RKO (cell line): ENCODE measurements at regions not wholly inside any gene's neighbourhood (a gene's known extent, or its start where the extent isn't known, plus 50 kb on each side); places are given as distances from the start of the nearest gene placed in this dataset.

Source experiments
- DNase-seq: peaks from one replicate; pipeline ENCODE4 v3.0.0-alpha.2; 2016; ENCODE audit warnings: low spot score

GRCh38 chr17:34143430-34143829 is 111.7 kb upstream of the CCL2 start:
- no peak for DNase-seq

DNA sequence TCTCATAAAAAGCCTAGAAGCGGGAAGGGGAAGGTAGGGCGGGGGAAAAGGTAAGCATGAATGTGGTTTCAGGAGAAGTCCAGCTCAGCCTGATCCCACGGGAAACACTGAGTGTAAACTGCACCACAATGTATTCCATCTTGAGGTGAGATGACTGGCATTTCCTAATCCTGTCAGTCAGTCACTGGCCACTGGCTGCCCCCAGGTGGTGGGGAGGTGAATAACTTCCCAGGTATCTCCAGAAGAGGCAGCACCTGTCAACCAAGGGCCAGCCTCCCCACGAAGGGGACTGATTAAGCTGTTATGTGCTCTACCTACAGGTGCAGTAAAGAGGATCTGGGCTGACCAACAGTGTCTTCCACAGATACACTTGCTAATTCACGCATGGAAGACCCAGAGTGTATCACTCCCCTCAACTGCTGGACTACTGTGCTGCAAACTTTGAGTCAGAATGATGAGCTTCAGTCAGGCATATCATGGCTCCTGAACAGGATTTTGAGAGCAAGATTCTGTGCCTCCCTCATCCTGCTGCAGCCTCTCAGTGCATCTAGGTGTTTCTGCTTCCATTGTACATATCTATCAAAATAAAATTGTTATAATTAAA is 108.5 kb upstream of the CCL2 start:
- peak; percentile 37 for DNase-seq

GRCh38 chr17:34151102-34151501 is 104.0 kb upstream of the CCL2 start:
- DNase-seq = no peak

GRCh38 chr17:34153991-34154390 is 101.1 kb upstream of the CCL2 start:
- DNase-seq = no peak

DNA sequence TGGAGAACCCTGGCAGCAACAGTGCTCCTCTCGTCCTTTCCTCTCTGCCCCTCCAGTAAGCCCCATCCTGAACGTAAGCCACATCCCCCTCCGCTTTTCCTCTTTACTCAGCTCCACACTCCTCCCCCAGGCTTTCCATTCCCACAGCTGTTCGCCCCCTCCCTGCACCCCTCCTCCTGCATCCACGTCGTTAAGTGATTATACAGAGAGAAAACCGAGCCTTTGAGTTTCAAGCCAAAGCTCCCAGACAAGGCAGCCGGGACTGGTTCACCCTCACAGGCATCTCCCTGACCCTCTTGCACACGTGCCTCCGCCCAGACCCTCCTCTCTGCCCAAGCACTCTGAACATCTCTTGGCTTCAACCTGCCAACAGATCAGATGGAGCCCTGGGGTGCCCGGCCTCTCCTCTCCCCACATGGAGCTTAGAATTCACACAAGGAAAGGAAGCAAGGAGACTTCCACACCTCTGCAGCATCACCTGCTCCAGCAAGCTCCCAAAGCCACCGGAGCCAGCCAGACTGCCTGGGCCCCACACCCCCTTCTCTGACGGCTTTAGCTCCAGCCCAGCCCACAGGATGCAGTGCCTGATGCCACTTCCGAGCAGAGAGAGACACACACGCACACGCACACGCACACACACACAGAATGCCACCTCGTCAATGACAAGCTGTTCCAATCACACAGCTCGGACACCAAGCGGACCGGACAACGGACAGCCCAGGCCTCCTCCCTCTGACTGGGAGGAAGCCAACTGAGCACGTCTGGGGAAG is 99.9 kb upstream of the CCL2 start:
- DNase-seq = no peak

- no peak for DNase-seq
Measured at GRCh38 chr17:34155947-34156346, 99.1 kb upstream of the CCL2 start.

DNA sequence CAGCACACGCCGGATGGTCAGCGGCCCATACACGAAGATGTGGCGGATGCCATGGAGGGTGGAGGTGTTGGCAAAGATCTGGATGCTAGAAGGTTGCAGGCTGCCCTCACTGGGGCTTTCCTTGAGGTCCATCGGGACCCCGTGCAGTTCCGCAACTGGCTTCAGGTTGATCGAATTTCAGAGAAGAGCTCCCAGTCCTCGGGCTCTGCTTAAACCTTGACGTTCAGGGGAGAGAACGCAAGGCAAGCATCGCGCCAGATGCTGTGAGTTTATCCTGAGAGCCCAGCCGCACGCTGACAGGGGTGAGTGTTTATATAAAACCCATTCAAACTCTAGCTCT is 98.7 kb upstream of the CCL2 start:
- no peak for DNase-seq

- DNase-seq = no peak
Measured at GRCh38 chr17:34156741-34157589, 98.1 kb upstream of the CCL2 start.

DNA sequence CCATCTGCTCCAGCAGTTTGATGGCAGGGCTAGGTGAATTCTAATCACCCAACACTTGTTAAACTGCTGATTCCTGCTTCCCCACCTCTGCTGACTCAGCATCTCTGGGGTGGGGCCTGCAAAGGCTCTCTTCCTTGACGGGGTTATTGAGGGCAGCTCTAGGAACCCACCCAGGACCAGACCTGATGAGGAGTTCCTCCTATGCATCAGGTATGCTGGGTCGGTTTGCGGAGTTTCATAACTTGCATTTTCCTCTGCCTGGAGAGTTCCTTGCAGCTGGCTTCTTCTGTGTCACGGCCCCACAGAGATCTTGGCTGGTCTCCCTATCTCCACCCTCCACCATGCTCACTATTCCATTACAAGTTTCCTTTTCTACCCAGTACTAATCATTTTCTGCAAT is 93.4 kb upstream of the CCL2 start:
- no peak for DNase-seq

DNA sequence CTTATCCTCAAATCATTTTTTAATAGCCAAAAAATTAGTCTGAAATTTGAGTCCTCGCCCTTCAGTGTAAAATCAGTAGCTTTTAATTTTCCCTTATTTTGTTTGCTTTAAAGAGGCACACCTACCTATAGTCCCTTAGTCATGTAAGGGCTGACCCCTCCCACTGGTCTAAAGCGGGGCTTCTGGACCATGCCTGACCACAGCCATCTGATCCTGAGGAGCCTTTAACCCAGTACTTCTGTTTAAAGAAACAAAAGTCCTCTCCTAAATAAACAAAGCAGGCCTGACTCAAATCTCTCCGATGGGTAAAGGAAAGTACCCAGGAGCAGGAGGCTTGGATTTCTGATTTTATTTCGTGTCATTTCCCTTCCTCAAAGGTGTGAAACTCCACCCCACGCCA is 92.0 kb upstream of the CCL2 start:
- no peak for DNase-seq

GRCh38 chr17:34163646-34164045 is 91.4 kb upstream of the CCL2 start:
- peak; percentile 24 for DNase-seq

- DNase-seq = no peak
Measured at GRCh38 chr17:34164837-34165236, 90.2 kb upstream of the CCL2 start.

- DNase-seq = no peak
Measured at GRCh38 chr17:34166352-34166751, 88.7 kb upstream of the CCL2 start.

GRCh38 chr17:34167354-34167753 is 87.7 kb upstream of the CCL2 start:
- DNase-seq = no peak

GRCh38 chr17:34168989-34169388 is 86.1 kb upstream of the CCL2 start:
- DNase-seq = no peak

GRCh38 chr17:34169496-34169895 is 85.6 kb upstream of the CCL2 start:
- no peak for DNase-seq

GRCh38 chr17:34171245-34171818 is 83.8 kb upstream of the CCL2 start:
- peak; percentile 57 for DNase-seq

DNA sequence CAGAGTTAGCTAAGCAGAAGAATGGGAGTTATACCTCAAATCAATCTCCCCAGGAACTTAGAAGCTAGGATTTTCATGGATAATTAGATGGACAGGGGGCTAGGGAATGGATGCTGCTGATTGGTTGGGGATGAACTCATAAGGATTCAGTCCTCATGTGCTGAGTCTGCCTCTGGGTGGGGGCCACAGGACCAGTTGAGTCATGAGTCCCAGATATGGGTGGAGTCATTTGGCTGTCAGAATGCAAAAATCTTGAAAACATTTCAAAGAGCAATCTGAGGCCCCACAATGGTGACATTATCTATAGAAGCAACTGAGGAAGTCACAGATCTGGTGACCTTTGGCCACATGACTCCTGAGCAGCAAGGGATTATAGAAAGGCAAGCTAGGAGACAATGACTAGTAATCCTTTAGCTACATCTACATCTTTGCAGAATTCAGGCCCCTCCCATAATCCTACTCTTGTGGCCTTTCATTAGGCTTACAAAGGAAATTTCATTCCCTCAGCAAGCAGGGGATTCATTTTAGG is 82.6 kb upstream of the CCL2 start:
- no peak for DNase-seq

DNA sequence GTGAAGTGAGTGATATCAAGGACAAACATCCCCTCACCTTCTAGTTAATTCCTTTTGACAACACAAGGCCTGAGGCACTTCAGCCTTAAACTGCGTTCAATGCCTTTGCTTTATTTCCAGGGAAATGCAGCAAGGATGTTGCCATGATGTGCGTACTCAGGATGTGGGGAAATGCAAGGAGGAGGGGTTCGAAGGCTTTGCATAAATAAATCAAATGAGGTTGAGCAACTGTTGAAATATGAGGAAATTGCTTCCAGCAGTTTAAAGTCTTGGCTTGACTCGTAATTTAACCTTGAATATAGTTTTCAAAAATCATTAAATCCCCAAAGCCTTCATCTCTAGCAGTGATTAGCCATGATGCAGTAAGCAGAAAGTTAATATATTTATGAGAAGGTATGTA is 81.8 kb upstream of the CCL2 start:
- no peak for DNase-seq

DNA sequence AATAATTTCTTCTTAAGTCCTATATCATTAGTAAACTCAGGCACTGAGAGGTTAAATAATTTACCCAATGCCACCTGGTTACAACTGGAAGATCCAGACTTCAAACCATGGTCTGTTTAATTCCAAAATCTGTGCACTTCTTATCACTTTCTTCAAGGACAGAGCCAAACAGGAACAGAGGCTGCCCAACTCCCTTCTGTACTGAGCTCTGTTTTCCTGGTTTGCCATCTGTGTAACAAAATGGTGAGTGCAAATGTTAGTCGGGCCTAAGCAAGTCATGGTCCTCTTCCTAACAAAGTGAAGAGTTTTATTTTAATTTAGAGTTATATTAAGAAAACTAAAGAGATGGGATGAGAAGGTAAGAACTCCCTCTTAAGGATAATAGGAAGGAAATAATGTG is 80.6 kb upstream of the CCL2 start:
- DNase-seq = no peak

DNA sequence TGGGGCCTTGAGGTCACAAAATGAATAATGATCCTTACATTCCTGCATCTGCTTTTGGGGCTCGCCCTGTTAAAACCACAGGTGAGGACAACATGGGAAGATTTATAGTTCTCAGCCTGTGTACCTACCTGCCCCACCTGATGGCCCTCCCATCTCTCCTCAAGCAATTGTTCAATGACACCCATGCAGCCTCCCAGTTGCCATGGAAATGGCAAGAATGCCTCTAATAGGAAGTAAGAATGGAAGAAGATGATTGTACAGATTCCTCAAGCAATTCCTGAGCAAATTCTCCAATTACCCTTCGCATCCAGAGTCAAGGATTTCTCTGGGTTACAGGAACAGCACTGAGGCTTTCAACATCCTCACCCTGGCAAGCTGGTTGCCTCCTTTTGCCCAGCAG is 78.6 kb upstream of the CCL2 start:
- DNase-seq = no peak

- DNase-seq = no peak
Measured at GRCh38 chr17:34177642-34178041, 77.4 kb upstream of the CCL2 start.

- peak; percentile 15 for DNase-seq
Measured at GRCh38 chr17:34178092-34178491, 77.0 kb upstream of the CCL2 start.
